HepG2 (cell line): ENCODE measurements at regions not wholly inside any gene's neighbourhood (a gene's known extent, or its start where the extent isn't known, plus 50 kb on each side); places are given as distances from the start of the nearest gene placed in this dataset.
"Not testable (repeated sequence)": the region's sequence is repeated elsewhere in the genome, so short reads cannot be mapped to it uniquely, and the experiment has no call there.

Experiments
- ATAC-seq: fragments of 200-7000 bp; cut with Tn5 transposase; 3 replicates; pipeline ENCODE4 v1.9.1; 2020; ENCODE audit warnings: mild to moderate bottlenecking, moderate library complexity
- BruUV-seq: library from RNA; stranded (reverse); fragments of 400-500 nt; replicated peaks from 2 replicates; lab custom pipeline; 2021; lab: Mats Ljungman, UMichigan
- CTCF ChIA-PET: fragments of 300-600 bp; formaldehyde crosslinking; extraction: SDS; loops from one replicate; lab custom pipeline; 2021; ENCODE audit warnings: low total read pairs, inconsistent platforms, low intra/inter-chr PET ratio; lab: Yijun Ruan, JAX
- POLR2A ChIA-PET: fragments of 350-600 bp; sonication (Branson Sonifier 250); formaldehyde crosslinking; loops from one replicate; lab custom pipeline; 2020; ENCODE audit warnings: antibody characterized with exemption, inconsistent platforms; lab: Yijun Ruan, JAX
- DNase-seq: peaks from one replicate; pipeline ENCODE4 v3.0.0-alpha.2; 2015; ENCODE audit warnings: low spot score
- FAIRE-seq: peaks from 3 replicates; lab custom pipeline; 2011; peaks lifted over from hg19 to GRCh38; lab: Jason Lieb, UNC
- H2AFZ ChIP-seq: one replicate; pipeline ENCODE4 v1.6.1; 2011; ENCODE audit warnings: low read length, inconsistent platforms
- H3K27ac ChIP-seq: fragments of 300-600 bp; 3 replicates; pipeline ENCODE4 v1.8.0; 2011; ENCODE audit warnings: mixed run types, mild to moderate bottlenecking, mixed read lengths, low read length, inconsistent platforms; ENCODE audit not compliant: insufficient read depth; ENCODE audit errors: extremely low read length
- H3K27me3 ChIP-seq, 2 experiments: fragments of 200-600 bp in 1 of 2; 2 replicates in 1 of 2; 3 replicates in 1 of 2; pipeline versions ENCODE4 v1.6.0 to v1.8.0; 2011; ENCODE audit warnings: low read length in 2 of 2, mild to moderate bottlenecking in 2 of 2, moderate library complexity in 2 of 2, inconsistent platforms in 1 of 2; ENCODE audit not compliant: insufficient read depth in 2 of 2, control insufficient read depth in 1 of 2
- H3K36me3 ChIP-seq, 2 experiments: fragments of 200-600 bp in 1 of 2; replicated peaks in 1 of 2; 2 replicates in 1 of 2; 3 replicates in 1 of 2; pipeline versions ENCODE4 v1.5.1 to v1.8.0; 2011; ENCODE audit warnings: low read length in 2 of 2, inconsistent platforms in 1 of 2; ENCODE audit not compliant: insufficient read depth in 2 of 2, control insufficient read depth in 1 of 2
- H3K4me1 ChIP-seq: 2 replicates; pipeline ENCODE4 v1.5.1; 2012; ENCODE audit warnings: low read length, inconsistent platforms; ENCODE audit not compliant: insufficient read depth
- H3K4me2 ChIP-seq: 2 replicates; pipeline ENCODE4 v1.6.0; 2011; ENCODE audit warnings: low read depth, low read length, inconsistent platforms
- H3K4me3 ChIP-seq, 3 experiments: fragments of 200-600 bp in 1 of 3; sonication (generic), shearing (Covaris generic) in 1 of 3; replicated peaks in 1 of 3; 2 replicates each; pipeline ENCODE4 v1.5.1; 2011 to 2016; ENCODE audit warnings: low read length in 3 of 3, inconsistent platforms in 2 of 3, low read depth in 2 of 3, mild to moderate bottlenecking in 2 of 3, control low read depth in 1 of 3, mixed read lengths in 1 of 3; ENCODE audit not compliant: insufficient read depth in 1 of 3
- H3K79me2 ChIP-seq: one replicate; pipeline ENCODE4 v1.6.1; 2011; ENCODE audit warnings: low read length, inconsistent platforms; ENCODE audit not compliant: insufficient read depth
- H3K9ac ChIP-seq: 2 replicates; pipeline ENCODE4 v1.6.0; 2011; ENCODE audit warnings: mild to moderate bottlenecking, low read depth, low read length, inconsistent platforms; ENCODE audit not compliant: insufficient read depth
- H3K9me3 ChIP-seq: 2 replicates; pipeline ENCODE4 v1.5.1; 2012; ENCODE audit warnings: mild to moderate bottlenecking, low read length
- H4K20me1 ChIP-seq: 2 replicates; pipeline ENCODE4 v1.6.0; 2011; ENCODE audit warnings: inconsistent platforms, mild to moderate bottlenecking, low read length, moderate library complexity; ENCODE audit not compliant: insufficient read depth
- WGBS: methylation state at CpG from one replicate; pipeline ENCODE4 v1.1.6; 2017; ENCODE audit warnings: low lambda C conversion rate; 5-methylcytosine and 5-hydroxymethylcytosine counted together
- in situ Hi-C: cut with HindIII; loops from 2 replicates; pipeline ENCODE4 v1.10.0; 2017; ENCODE audit warnings: low pct_unique_long_range_greater_than_20kb; ENCODE audit not compliant: extremely low pct_ligation_motif_present
- intact Hi-C: fragments of 100-400 bp; cut with micrococcal nuclease; formaldehyde crosslinking; loops from one replicate; pipeline ENCODE4 v1.10.0; 2022; ENCODE audit not compliant: unreplicated experiment

- H4K20me1 ChIP-seq, POLR2A ChIA-PET, intact Hi-C loops, ATAC-seq, H3K36me3 ChIP-seq, H3K79me2 ChIP-seq, H3K27me3 ChIP-seq, DNase-seq, in situ Hi-C loops, H3K9ac ChIP-seq, FAIRE-seq, H3K27ac ChIP-seq, H3K4me3 ChIP-seq, H3K9me3 ChIP-seq, CTCF ChIA-PET, BruUV-seq, H3K4me1 ChIP-seq, H2AFZ ChIP-seq, H3K4me2 ChIP-seq: not testable (repeated sequence)
- WGBS: 0% methylated on average over 1 of the region's 2 CpGs
These were observed 332.1 kb downstream of the FOXD4L4 start for GRCh38 chr9:66069025-66069424.

- H3K9ac ChIP-seq, DNase-seq, H4K20me1 ChIP-seq, H3K27ac ChIP-seq, H3K4me3 ChIP-seq, POLR2A ChIA-PET, in situ Hi-C loops, intact Hi-C loops, H3K4me2 ChIP-seq, H3K27me3 ChIP-seq, H3K9me3 ChIP-seq, H2AFZ ChIP-seq, CTCF ChIA-PET, BruUV-seq, FAIRE-seq, ATAC-seq, H3K4me1 ChIP-seq, H3K79me2 ChIP-seq, H3K36me3 ChIP-seq: not testable (repeated sequence)
These were observed 336.2 kb downstream of the FOXD4L4 start for GRCh38 chr9:66073111-66073510.

GRCh38 chr9:66082811-66083210 is 345.9 kb downstream of the FOXD4L4 start:
- H3K9ac ChIP-seq, DNase-seq, H3K4me2 ChIP-seq, ATAC-seq, H3K27ac ChIP-seq, in situ Hi-C loops, H3K36me3 ChIP-seq, H3K27me3 ChIP-seq, H3K9me3 ChIP-seq, H3K4me1 ChIP-seq, CTCF ChIA-PET, FAIRE-seq, intact Hi-C loops, H2AFZ ChIP-seq, H3K4me3 ChIP-seq, H3K79me2 ChIP-seq, POLR2A ChIA-PET, H4K20me1 ChIP-seq, BruUV-seq: not testable (repeated sequence)
- no CpG with 5 or more reads among the region's 1 CpG for WGBS
